ENCODE measurements at regions not wholly inside any gene's neighbourhood (a gene's known extent, or its start where the extent isn't known, plus 50 kb on each side); places are given as distances from the start of the nearest gene placed in this dataset.

DNA sequence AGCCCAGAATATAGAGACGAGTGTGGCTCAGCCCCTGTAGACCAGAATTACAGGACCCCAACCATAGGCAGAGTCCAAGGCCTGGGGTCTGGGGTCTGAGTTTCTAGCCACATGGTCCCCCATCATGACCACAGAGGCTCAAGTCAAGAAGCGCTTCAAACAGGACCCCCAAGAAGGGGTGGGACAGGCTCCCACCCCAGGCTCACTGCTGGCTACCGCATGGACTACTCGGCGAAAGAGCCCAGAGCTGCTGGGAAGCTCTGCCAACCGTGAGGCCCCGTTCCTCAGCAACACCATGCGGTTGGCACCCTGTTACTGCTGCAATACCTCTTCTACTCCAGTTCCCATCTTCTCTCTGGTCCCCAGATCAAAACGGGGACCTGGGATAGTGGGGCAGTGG, 254.8 kb downstream of the TEX29 start:
- Histone ChIP-seq H3K36me3 (no peaks in the 10 kb centered on the region), H3K9me3 (no peaks in the 10 kb centered on the region), H3K27me3 (no peaks in the 10 kb centered on the region), H3K4me1 (ENCODE audit: insufficient read depth) (no peaks in the 10 kb centered on the region), H3K27ac (no peak overlapping the region), H3K4me3 (no peak overlapping the region)
- 83 to 92% (median 88%) methylated on average over 9 of the region's 9 CpGs for WGBS, 3 donors
- no peak for TF ChIP-seq POLR2A (IDR thresholded peaks at IDR 0.05)
- TF ChIP-seq EP300 (IDR thresholded peaks at IDR 0.05) = no peak
- TF ChIP-seq, protein P1, sequence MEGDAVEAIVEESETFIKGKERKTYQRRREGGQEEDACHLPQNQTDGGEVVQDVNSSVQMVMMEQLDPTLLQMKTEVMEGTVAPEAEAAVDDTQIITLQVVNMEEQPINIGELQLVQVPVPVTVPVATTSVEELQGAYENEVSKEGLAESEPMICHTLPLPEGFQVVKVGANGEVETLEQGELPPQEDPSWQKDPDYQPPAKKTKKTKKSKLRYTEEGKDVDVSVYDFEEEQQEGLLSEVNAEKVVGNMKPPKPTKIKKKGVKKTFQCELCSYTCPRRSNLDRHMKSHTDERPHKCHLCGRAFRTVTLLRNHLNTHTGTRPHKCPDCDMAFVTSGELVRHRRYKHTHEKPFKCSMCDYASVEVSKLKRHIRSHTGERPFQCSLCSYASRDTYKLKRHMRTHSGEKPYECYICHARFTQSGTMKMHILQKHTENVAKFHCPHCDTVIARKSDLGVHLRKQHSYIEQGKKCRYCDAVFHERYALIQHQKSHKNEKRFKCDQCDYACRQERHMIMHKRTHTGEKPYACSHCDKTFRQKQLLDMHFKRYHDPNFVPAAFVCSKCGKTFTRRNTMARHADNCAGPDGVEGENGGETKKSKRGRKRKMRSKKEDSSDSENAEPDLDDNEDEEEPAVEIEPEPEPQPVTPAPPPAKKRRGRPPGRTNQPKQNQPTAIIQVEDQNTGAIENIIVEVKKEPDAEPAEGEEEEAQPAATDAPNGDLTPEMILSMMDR (IDR thresholded peaks at IDR 0.05) = no peak
- intact Hi-C loops (cut with DNase I) = no loop called here
- DNase-seq = no peak

DNA sequence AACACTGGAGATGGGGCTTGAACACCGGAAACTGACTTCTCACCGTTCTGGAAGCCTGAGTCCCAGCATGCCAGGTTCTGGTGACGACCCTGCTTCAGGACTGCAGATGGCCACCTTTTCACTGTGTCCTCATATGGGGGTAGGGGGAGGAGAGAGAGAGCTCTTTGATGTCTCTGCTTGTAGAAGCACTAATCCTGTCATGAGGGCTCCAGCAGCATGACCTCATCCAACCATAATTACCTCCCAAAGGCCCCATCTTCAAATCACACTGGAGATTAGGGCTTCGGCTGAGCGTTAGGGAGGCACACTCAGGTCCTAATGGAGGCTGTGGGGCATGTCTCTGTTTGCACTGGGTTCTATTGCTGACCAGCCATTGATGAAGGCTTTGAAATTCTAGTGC, 255.3 kb downstream of the TEX29 start:
- no peak for TF ChIP-seq POLR2A (IDR thresholded peaks at IDR 0.05)
- TF ChIP-seq, protein P1 (IDR thresholded peaks at IDR 0.05) = no peak
- TF ChIP-seq EP300 (IDR thresholded peaks at IDR 0.05) = no peak
- intact Hi-C loops (cut with DNase I) = no loop called here
- H3K27me3 ChIP-seq = no peaks in the 10 kb centered on the region
- DNase-seq = no peak
- H3K27ac ChIP-seq = no peak overlapping the region
- no peak overlapping the region for H3K4me3 ChIP-seq
- H3K36me3 ChIP-seq = no peaks in the 10 kb centered on the region
- 38 to 46% (median 42%) methylated on average over 5 of the region's 5 CpGs for WGBS, 3 donors
- H3K9me3 ChIP-seq = no peaks in the 10 kb centered on the region
- H3K4me1 ChIP-seq (ENCODE audit: insufficient read depth) = no peaks in the 10 kb centered on the region

DNA sequence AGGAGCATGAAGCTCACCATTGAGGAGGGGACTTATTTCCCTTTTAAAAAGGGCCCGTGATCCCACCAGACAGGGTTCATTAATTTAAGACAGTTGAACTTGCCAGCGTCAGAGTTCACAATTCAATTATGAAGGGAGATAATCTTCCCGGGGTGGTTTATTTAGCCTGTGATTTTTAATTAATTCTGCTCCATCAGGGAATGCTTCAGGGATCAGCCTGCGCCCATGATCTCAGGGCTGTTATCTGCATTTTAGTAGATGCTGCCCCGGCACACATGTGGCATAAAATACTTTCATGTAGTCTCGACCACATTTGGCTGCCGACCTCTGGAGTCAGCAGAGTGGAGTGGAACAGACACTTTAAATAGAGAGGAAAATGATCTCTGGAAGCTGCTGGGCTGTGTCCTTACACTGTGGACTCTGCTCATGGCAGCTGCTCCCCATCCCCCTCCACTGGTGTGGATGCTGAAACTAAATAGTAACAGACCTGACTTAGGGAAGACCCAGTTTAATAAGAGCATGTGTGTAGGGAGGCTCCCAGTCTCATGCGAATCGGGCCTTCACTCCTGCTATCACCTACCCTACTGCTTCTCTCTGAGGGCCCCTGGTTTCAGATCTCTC, 256.9 kb downstream of the TEX29 start:
- DNase-seq = no peak
- H3K4me1 ChIP-seq (ENCODE audit: insufficient read depth) = no peaks in the 10 kb centered on the region
- TF ChIP-seq POLR2A (IDR thresholded peaks at IDR 0.05) = no peak
- TF ChIP-seq EP300 (IDR thresholded peaks at IDR 0.05) = no peak
- TF ChIP-seq, protein P1 (IDR thresholded peaks at IDR 0.05) = no peak
- H3K4me3 ChIP-seq = no peak overlapping the region
- no peak overlapping the region for H3K27ac ChIP-seq
- intact Hi-C loops (cut with DNase I) = no loop called here
- H3K9me3 ChIP-seq = no peaks in the 10 kb centered on the region
- WGBS, 3 donors = 23 to 36% (median 27%) methylated on average over 9 of the region's 9 CpGs
- H3K36me3 ChIP-seq = no peaks in the 10 kb centered on the region
- no peaks in the 10 kb centered on the region for H3K27me3 ChIP-seq

DNA sequence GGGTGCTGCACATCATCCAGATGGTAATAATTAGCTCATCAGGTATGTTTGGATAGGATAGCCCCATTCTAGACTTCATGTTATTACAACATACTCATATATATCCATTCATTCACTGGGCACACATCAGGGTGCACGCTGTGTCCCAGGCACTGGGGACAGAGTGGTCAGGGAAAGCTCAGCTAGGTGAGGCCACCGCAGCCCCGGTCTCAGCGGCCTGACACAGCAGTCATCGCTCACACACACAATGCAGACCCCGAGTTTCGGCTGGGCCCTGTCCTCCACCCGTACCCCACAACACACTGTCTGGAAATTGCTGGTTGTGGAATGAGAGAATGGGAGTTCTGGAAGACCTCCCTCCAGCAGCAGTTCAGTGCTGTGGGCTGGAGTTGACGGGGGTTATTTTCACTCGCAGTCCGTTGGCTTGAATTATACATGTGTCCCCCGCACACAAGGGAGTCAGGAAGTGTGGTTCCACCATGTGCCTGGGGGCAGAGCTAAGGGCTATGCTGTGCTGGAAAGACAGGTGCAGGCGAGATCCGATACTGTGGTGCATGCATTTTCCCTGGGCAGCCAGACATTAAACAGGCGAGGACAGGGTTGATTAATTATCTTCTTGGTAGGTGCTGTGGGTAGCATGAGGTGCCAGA, 257.6 kb downstream of the TEX29 start:
- TF ChIP-seq, protein P1 (IDR thresholded peaks at IDR 0.05) = no peak
- TF ChIP-seq EP300 (IDR thresholded peaks at IDR 0.05) (no peak), POLR2A (IDR thresholded peaks at IDR 0.05) (no peak)
- 84 to 88% (median 86%) methylated on average over 15 of the region's 15 CpGs for WGBS, 3 donors
- DNase-seq = no peak
- Histone ChIP-seq H3K27ac (no peak overlapping the region), H3K4me1 (ENCODE audit: insufficient read depth) (no peaks in the 10 kb centered on the region), H3K36me3 (no peaks in the 10 kb centered on the region), H3K27me3 (no peaks in the 10 kb centered on the region), H3K4me3 (no peak overlapping the region), H3K9me3 (no peaks in the 10 kb centered on the region)
- intact Hi-C loops (cut with DNase I) = no loop called here

Data from ovary (tissue), 7 donors.